Astrocyte (in vitro differentiated cells and primary cell): ENCODE measurements at regions not wholly inside any gene's neighbourhood (a gene's known extent, or its start where the extent isn't known, plus 50 kb on each side); places are given as distances from the start of the nearest gene placed in this dataset.

Source experiments
- DNase-seq: peaks from one replicate; pipeline ENCODE4 v3.0.0-alpha.2; 2010; ENCODE audit warnings: low read depth
- FAIRE-seq: peaks from 2 replicates; lab custom pipeline; 2011; peaks lifted over from hg19 to GRCh38; lab: Jason Lieb, UNC
- H2AFZ ChIP-seq: 2 replicates; pipeline ENCODE4 v1.6.0; 2012; ENCODE audit warnings: low read depth, low read length, inconsistent platforms
- H3K27ac ChIP-seq: 2 replicates; pipeline ENCODE4 v1.5.1; 2011; ENCODE audit warnings: low read depth, low read length, inconsistent platforms
- H3K27me3 ChIP-seq: 2 replicates; pipeline ENCODE4 v1.6.0; 2011; ENCODE audit warnings: low read length, inconsistent platforms; ENCODE audit not compliant: insufficient read depth
- H3K36me3 ChIP-seq: 2 replicates; pipeline ENCODE4 v1.5.1; 2011; ENCODE audit warnings: low read length, inconsistent platforms; ENCODE audit not compliant: insufficient read depth
- H3K4me1 ChIP-seq: 2 replicates; pipeline ENCODE4 v1.5.1; 2011; ENCODE audit warnings: low read length, inconsistent platforms; ENCODE audit not compliant: insufficient read depth
- H3K4me2 ChIP-seq: 2 replicates; pipeline ENCODE4 v1.6.0; 2012; ENCODE audit warnings: low read length, inconsistent platforms
- H3K4me3 ChIP-seq: 2 replicates; pipeline ENCODE4 v1.5.1; 2011; ENCODE audit warnings: low read depth, mild to moderate bottlenecking, low read length, inconsistent platforms; ENCODE audit not compliant: insufficient read depth
- H3K79me2 ChIP-seq: 2 replicates; pipeline ENCODE4 v1.6.0; 2012; ENCODE audit warnings: mild to moderate bottlenecking, low read length, inconsistent platforms; ENCODE audit not compliant: insufficient read depth
- H3K9ac ChIP-seq: 2 replicates; pipeline ENCODE4 v1.6.0; 2012; ENCODE audit warnings: mild to moderate bottlenecking, low read length, inconsistent platforms
- H3K9me3 ChIP-seq: 2 replicates; pipeline ENCODE4 v1.5.1; 2012; ENCODE audit warnings: low read depth, mild to moderate bottlenecking, low read length, inconsistent platforms; ENCODE audit not compliant: insufficient read depth
- H4K20me1 ChIP-seq: 2 replicates; pipeline ENCODE4 v1.6.0; 2012; ENCODE audit warnings: low read length, inconsistent platforms; ENCODE audit not compliant: insufficient read depth
- H3K27ac Mint-ChIP-seq: one replicate; pipeline ENCODE4 v1.8.0; 2021; ENCODE audit warnings: mild to moderate bottlenecking, mixed read lengths; ENCODE audit not compliant: unreplicated experiment
- H3K27me3 Mint-ChIP-seq: one replicate; pipeline ENCODE4 v1.8.0; 2021; ENCODE audit warnings: low read depth, mixed read lengths; ENCODE audit not compliant: unreplicated experiment
- H3K36me3 Mint-ChIP-seq: one replicate; pipeline ENCODE4 v1.8.0; 2021; ENCODE audit warnings: low read depth, mixed read lengths; ENCODE audit not compliant: unreplicated experiment
- H3K4me1 Mint-ChIP-seq: one replicate; pipeline ENCODE4 v1.8.0; 2021; ENCODE audit warnings: low read depth, mixed read lengths; ENCODE audit not compliant: unreplicated experiment
- H3K4me3 Mint-ChIP-seq: one replicate; pipeline ENCODE4 v1.8.0; 2021; ENCODE audit warnings: mild to moderate bottlenecking, moderate library complexity, mixed read lengths; ENCODE audit not compliant: unreplicated experiment
- H3K9me3 Mint-ChIP-seq: one replicate; pipeline ENCODE4 v1.8.0; 2021; ENCODE audit warnings: mild to moderate bottlenecking, mixed read lengths; ENCODE audit not compliant: unreplicated experiment
- EZH2 ChIP-seq: IDR thresholded peaks from 2 replicates; pipeline ENCODE4 v1.6.1; 2012; ENCODE audit warnings: mild to moderate bottlenecking, low read length, inconsistent platforms; ENCODE audit not compliant: insufficient read depth
- TF ChIP-seq, protein P1 (sequence below): IDR thresholded peaks from 2 replicates; pipeline ENCODE4 v1.5.1; 2011; ENCODE audit warnings: low read depth, mild to moderate bottlenecking, inconsistent platforms, low read length, moderate library complexity; ENCODE audit not compliant: insufficient read depth

DNA sequence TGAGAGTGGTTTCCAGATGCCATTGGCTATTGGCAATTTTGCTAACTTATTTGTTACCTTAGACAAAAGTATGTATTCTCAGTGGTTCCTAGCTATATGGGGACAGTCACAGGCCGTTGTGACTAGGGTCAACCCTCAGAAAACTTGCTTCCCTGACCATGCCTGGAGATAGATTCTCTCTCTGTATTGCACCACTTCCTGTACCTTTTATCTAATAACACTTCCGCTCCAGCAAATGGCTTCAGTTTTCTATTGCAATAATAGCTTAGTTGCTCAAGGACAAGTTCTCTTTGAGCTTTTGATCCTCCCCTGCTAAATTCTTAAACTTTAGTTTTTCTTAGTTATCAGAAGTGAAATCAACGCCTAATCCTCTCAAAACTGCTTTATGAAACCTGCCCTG is 338.0 kb downstream of the RMST start:
- H3K27me3 Mint-ChIP-seq: no peaks in the 10 kb centered on the region
- peaks cover 3% of the 10 kb centered on the region for H3K4me1 Mint-ChIP-seq
- H3K4me3 Mint-ChIP-seq: no peak overlapping the region
- Histone ChIP-seq H3K79me2 (no peaks in the 10 kb centered on the region), H3K27me3 (no peaks in the 10 kb centered on the region), H3K4me2 (no peak overlapping the region), H3K9me3 (no peaks in the 10 kb centered on the region), H3K9ac (no peak overlapping the region), H3K27ac (no peak overlapping the region), H3K4me1 (no peaks in the 10 kb centered on the region), H3K4me3 (no peak overlapping the region), H3K36me3 (no peaks in the 10 kb centered on the region), H4K20me1 (no peaks in the 10 kb centered on the region), H2AFZ (no peak overlapping the region)
- TF ChIP-seq EZH2: no peak
- TF ChIP-seq, protein P1, sequence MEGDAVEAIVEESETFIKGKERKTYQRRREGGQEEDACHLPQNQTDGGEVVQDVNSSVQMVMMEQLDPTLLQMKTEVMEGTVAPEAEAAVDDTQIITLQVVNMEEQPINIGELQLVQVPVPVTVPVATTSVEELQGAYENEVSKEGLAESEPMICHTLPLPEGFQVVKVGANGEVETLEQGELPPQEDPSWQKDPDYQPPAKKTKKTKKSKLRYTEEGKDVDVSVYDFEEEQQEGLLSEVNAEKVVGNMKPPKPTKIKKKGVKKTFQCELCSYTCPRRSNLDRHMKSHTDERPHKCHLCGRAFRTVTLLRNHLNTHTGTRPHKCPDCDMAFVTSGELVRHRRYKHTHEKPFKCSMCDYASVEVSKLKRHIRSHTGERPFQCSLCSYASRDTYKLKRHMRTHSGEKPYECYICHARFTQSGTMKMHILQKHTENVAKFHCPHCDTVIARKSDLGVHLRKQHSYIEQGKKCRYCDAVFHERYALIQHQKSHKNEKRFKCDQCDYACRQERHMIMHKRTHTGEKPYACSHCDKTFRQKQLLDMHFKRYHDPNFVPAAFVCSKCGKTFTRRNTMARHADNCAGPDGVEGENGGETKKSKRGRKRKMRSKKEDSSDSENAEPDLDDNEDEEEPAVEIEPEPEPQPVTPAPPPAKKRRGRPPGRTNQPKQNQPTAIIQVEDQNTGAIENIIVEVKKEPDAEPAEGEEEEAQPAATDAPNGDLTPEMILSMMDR: no peak
- no peaks in the 10 kb centered on the region for H3K9me3 Mint-ChIP-seq
- no peaks in the 10 kb centered on the region for H3K36me3 Mint-ChIP-seq
- no peak overlapping the region for H3K27ac Mint-ChIP-seq
- no peak for FAIRE-seq
- DNase-seq: no peak

DNA sequence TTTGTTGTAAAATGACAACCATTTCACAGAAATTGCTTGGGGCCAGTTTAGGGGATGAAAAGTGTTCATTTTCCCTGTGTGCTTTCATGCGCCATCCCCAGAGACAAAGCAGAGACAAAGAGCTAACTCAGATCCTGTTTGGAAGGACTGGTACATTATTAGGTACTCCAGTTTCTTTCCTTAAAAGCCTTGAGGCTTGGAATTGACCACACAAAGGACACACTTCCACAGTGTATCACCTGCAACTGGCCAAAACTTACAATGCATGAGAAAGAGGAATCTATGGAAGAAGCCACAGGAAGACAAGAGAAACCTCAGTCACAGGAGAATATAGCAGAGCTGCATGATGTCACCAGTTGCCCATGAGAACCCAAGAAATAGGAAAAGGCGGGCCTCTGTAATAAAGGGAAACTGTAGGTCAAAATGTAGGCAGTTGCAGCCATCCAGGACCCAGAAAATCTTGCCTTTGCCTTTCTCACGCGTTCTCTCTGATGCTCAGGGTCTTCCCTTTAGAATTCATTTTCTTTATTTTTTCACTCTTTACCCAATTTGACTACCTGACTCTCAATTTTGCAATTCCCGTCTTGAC is 339.0 kb downstream of the RMST start:
- no peak overlapping the region for H3K4me3 Mint-ChIP-seq
- Histone ChIP-seq H3K4me1 (no peaks in the 10 kb centered on the region), H3K27me3 (no peaks in the 10 kb centered on the region), H3K4me2 (no peak overlapping the region), H3K36me3 (no peaks in the 10 kb centered on the region), H3K4me3 (no peak overlapping the region), H3K27ac (no peak overlapping the region), H3K9me3 (no peaks in the 10 kb centered on the region), H3K79me2 (no peaks in the 10 kb centered on the region), H2AFZ (no peak overlapping the region), H4K20me1 (no peaks in the 10 kb centered on the region), H3K9ac (no peak overlapping the region)
- no peak overlapping the region for H3K27ac Mint-ChIP-seq
- H3K4me1 Mint-ChIP-seq: peaks cover 3% of the 10 kb centered on the region
- H3K27me3 Mint-ChIP-seq: no peaks in the 10 kb centered on the region
- H3K9me3 Mint-ChIP-seq: no peaks in the 10 kb centered on the region
- DNase-seq: no peak
- TF ChIP-seq, protein P1: no peak
- TF ChIP-seq EZH2: no peak
- FAIRE-seq: no peak
- H3K36me3 Mint-ChIP-seq: no peaks in the 10 kb centered on the region

DNA sequence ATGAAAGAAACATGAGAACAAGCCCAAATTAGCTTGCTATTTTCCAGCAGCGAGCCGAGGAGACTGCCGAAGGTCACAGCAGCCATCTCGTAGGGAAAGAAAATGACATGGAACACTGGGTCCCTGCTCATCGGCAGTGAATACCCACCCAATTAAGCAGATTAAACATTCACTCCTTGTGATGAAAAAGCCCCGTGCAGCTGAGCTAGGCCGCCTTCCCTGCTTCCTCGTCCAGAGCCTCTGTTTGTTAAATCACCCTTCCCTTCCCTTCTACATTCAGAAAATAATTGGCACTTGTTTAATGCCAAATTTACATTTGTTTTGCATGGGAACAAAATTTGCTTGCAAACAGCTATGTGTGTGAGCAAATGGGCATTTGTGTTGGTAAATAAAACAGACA is 342.5 kb downstream of the RMST start:
- DNase-seq: no peak
- TF ChIP-seq, protein P1: no peak
- no peak for TF ChIP-seq EZH2
- no peak overlapping the region for H3K9ac ChIP-seq
- no peaks in the 10 kb centered on the region for H3K9me3 ChIP-seq
- Mint-ChIP-seq H3K4me3 (no peak overlapping the region), H3K27me3 (no peaks in the 10 kb centered on the region), H3K27ac (no peak overlapping the region), H3K9me3 (no peaks in the 10 kb centered on the region), H3K36me3 (no peaks in the 10 kb centered on the region), H3K4me1 (peaks cover 3% of the 10 kb centered on the region)
- no peaks in the 10 kb centered on the region for H4K20me1 ChIP-seq
- H3K4me2 ChIP-seq: no peak overlapping the region
- FAIRE-seq: no peak
- no peaks in the 10 kb centered on the region for H3K4me1 ChIP-seq
- H3K79me2 ChIP-seq: no peaks in the 10 kb centered on the region
- H3K4me3 ChIP-seq: no peak overlapping the region
- H3K36me3 ChIP-seq: no peaks in the 10 kb centered on the region
- H3K27me3 ChIP-seq: no peaks in the 10 kb centered on the region
- no peak overlapping the region for H2AFZ ChIP-seq
- no peak overlapping the region for H3K27ac ChIP-seq
